HepG2 (cell line): ENCODE measurements at regions not wholly inside any gene's neighbourhood (a gene's known extent, or its start where the extent isn't known, plus 50 kb on each side); places are given as distances from the start of the nearest gene placed in this dataset. TPM values are rescaled to one million over a fixed set of nuclear protein-coding genes. Genes with fewer than 3 reads are reported as not detected.
"Not testable (repeated sequence)": the region's sequence is repeated elsewhere in the genome, so short reads cannot be mapped to it uniquely, and the experiment has no call there.

Experiments
- ATAC-seq: fragments of 200-7000 bp; cut with Tn5 transposase; 3 replicates; pipeline ENCODE4 v1.9.1; 2020; ENCODE audit warnings: mild to moderate bottlenecking, moderate library complexity
- BruUV-seq: library from RNA; stranded (reverse); fragments of 400-500 nt; replicated peaks from 2 replicates; lab custom pipeline; 2021; lab: Mats Ljungman, UMichigan
- CTCF ChIA-PET: fragments of 300-600 bp; formaldehyde crosslinking; extraction: SDS; loops from one replicate; lab custom pipeline; 2021; ENCODE audit warnings: low total read pairs, inconsistent platforms, low intra/inter-chr PET ratio; lab: Yijun Ruan, JAX
- POLR2A ChIA-PET: fragments of 350-600 bp; sonication (Branson Sonifier 250); formaldehyde crosslinking; loops from one replicate; lab custom pipeline; 2020; ENCODE audit warnings: antibody characterized with exemption, inconsistent platforms; lab: Yijun Ruan, JAX
- DNase-seq: peaks from one replicate; pipeline ENCODE4 v3.0.0-alpha.2; 2015; ENCODE audit warnings: low spot score
- FAIRE-seq: peaks from 3 replicates; lab custom pipeline; 2011; peaks lifted over from hg19 to GRCh38; lab: Jason Lieb, UNC
- H2AFZ ChIP-seq: one replicate; pipeline ENCODE4 v1.6.1; 2011; ENCODE audit warnings: low read length, inconsistent platforms
- H3K27ac ChIP-seq: fragments of 300-600 bp; 3 replicates; pipeline ENCODE4 v1.8.0; 2011; ENCODE audit warnings: mixed run types, mild to moderate bottlenecking, mixed read lengths, low read length, inconsistent platforms; ENCODE audit not compliant: insufficient read depth; ENCODE audit errors: extremely low read length
- H3K27me3 ChIP-seq, 2 experiments: fragments of 200-600 bp in 1 of 2; 2 replicates in 1 of 2; 3 replicates in 1 of 2; pipeline versions ENCODE4 v1.6.0 to v1.8.0; 2011; ENCODE audit warnings: low read length in 2 of 2, mild to moderate bottlenecking in 2 of 2, moderate library complexity in 2 of 2, inconsistent platforms in 1 of 2; ENCODE audit not compliant: insufficient read depth in 2 of 2, control insufficient read depth in 1 of 2
- H3K36me3 ChIP-seq, 2 experiments: fragments of 200-600 bp in 1 of 2; replicated peaks in 1 of 2; 2 replicates in 1 of 2; 3 replicates in 1 of 2; pipeline versions ENCODE4 v1.5.1 to v1.8.0; 2011; ENCODE audit warnings: low read length in 2 of 2, inconsistent platforms in 1 of 2; ENCODE audit not compliant: insufficient read depth in 2 of 2, control insufficient read depth in 1 of 2
- H3K4me1 ChIP-seq: 2 replicates; pipeline ENCODE4 v1.5.1; 2012; ENCODE audit warnings: low read length, inconsistent platforms; ENCODE audit not compliant: insufficient read depth
- H3K4me2 ChIP-seq: 2 replicates; pipeline ENCODE4 v1.6.0; 2011; ENCODE audit warnings: low read depth, low read length, inconsistent platforms
- H3K4me3 ChIP-seq, 3 experiments: fragments of 200-600 bp in 1 of 3; sonication (generic), shearing (Covaris generic) in 1 of 3; replicated peaks in 1 of 3; 2 replicates each; pipeline ENCODE4 v1.5.1; 2011 to 2016; ENCODE audit warnings: low read length in 3 of 3, inconsistent platforms in 2 of 3, low read depth in 2 of 3, mild to moderate bottlenecking in 2 of 3, control low read depth in 1 of 3, mixed read lengths in 1 of 3; ENCODE audit not compliant: insufficient read depth in 1 of 3
- H3K79me2 ChIP-seq: one replicate; pipeline ENCODE4 v1.6.1; 2011; ENCODE audit warnings: low read length, inconsistent platforms; ENCODE audit not compliant: insufficient read depth
- H3K9ac ChIP-seq: 2 replicates; pipeline ENCODE4 v1.6.0; 2011; ENCODE audit warnings: mild to moderate bottlenecking, low read depth, low read length, inconsistent platforms; ENCODE audit not compliant: insufficient read depth
- H3K9me3 ChIP-seq: 2 replicates; pipeline ENCODE4 v1.5.1; 2012; ENCODE audit warnings: mild to moderate bottlenecking, low read length
- H4K20me1 ChIP-seq: 2 replicates; pipeline ENCODE4 v1.6.0; 2011; ENCODE audit warnings: inconsistent platforms, mild to moderate bottlenecking, low read length, moderate library complexity; ENCODE audit not compliant: insufficient read depth
- CHD2 ChIP-seq: IDR thresholded peaks from 2 replicates; pipeline ENCODE4 v1.6.1; 2011; ENCODE audit warnings: low read depth, low read length, improper control_type of control experiment
- IRX3 ChIP-seq: sonication (generic); formaldehyde crosslinking; IDR thresholded peaks from 2 replicates; pipeline ENCODE4 v1.8.1; 2023; ENCODE audit warnings: mild to moderate bottlenecking, low read depth, missing genetic modification reagents, borderline replicate concordance
- NPAS2 ChIP-seq: sonication (generic); formaldehyde crosslinking; IDR thresholded peaks from 2 replicates; pipeline ENCODE4 v1.8.0; 2022; ENCODE audit warnings: mild to moderate bottlenecking, missing genetic modification reagents, borderline replicate concordance
- TOE1 ChIP-seq: sonication (generic); formaldehyde crosslinking; IDR thresholded peaks from 2 replicates; pipeline ENCODE4 v1.4.0; 2020; ENCODE audit warnings: mild to moderate bottlenecking, missing genetic modification reagents
- ZSCAN25 ChIP-seq: sonication (generic); formaldehyde crosslinking; IDR thresholded peaks from 2 replicates; pipeline ENCODE4 v1.8.0; 2022; ENCODE audit warnings: mild to moderate bottlenecking, missing genetic modification reagents
- WGBS: methylation state at CpG from one replicate; pipeline ENCODE4 v1.1.6; 2017; ENCODE audit warnings: low lambda C conversion rate; 5-methylcytosine and 5-hydroxymethylcytosine counted together
- in situ Hi-C: cut with HindIII; loops from 2 replicates; pipeline ENCODE4 v1.10.0; 2017; ENCODE audit warnings: low pct_unique_long_range_greater_than_20kb; ENCODE audit not compliant: extremely low pct_ligation_motif_present
- intact Hi-C: fragments of 100-400 bp; cut with micrococcal nuclease; formaldehyde crosslinking; loops from one replicate; pipeline ENCODE4 v1.10.0; 2022; ENCODE audit not compliant: unreplicated experiment
- microRNA-seq: library from miRNA; unstranded; fragments of <30 nt; microRNA quantifications from one replicate; pipeline ENCODE4, GENCODE V29; 2020
- small RNA-seq, 3 experiments: library from RNA; depleted of rRNA; stranded (forward); fragments of <200 nt; gene quantifications; one replicate each; pipeline ENCODE3, GENCODE V24; 2012; ENCODE audit warnings: low read depth in 2 of 3, low replicate concordance in 1 of 3; ENCODE audit not compliant: insufficient read length in 3 of 3, insufficient read depth in 2 of 3
- TF ChIP-seq, protein P1 (sequence below), 2 experiments: sonication (generic) in 1 of 2; formaldehyde crosslinking in 1 of 2; IDR thresholded peaks; 2 replicates each; pipeline versions ENCODE4 v1.5.1 to v1.6.1; 2011 to 2020; ENCODE audit warnings: borderline replicate concordance in 1 of 2, low read depth in 1 of 2, low read length in 1 of 2, mild to moderate bottlenecking in 1 of 2, missing genetic modification reagents in 1 of 2, moderate library complexity in 1 of 2

- TF ChIP-seq IRX3 (CRISPR knock-in tag) (no peak), NPAS2 (CRISPR knock-in tag) (no peak), CHD2 (no peak), ZSCAN25 (no peak), TOE1 (no peak)
- TF ChIP-seq, protein P1, sequence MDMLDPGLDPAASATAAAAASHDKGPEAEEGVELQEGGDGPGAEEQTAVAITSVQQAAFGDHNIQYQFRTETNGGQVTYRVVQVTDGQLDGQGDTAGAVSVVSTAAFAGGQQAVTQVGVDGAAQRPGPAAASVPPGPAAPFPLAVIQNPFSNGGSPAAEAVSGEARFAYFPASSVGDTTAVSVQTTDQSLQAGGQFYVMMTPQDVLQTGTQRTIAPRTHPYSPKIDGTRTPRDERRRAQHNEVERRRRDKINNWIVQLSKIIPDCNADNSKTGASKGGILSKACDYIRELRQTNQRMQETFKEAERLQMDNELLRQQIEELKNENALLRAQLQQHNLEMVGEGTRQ (IDR thresholded peaks at IDR 0.05; ENCODE audit: low read depth, low read length), result no peak
- TF ChIP-seq, protein P1 (CRISPR knock-in tag; IDR thresholded peaks at IDR 0.05; ENCODE audit: borderline replicate concordance), result no peak
Observed at GRCh38 chr4:174383783-174384182, 100.1 kb downstream of the CEP44 start (continued).

DNA sequence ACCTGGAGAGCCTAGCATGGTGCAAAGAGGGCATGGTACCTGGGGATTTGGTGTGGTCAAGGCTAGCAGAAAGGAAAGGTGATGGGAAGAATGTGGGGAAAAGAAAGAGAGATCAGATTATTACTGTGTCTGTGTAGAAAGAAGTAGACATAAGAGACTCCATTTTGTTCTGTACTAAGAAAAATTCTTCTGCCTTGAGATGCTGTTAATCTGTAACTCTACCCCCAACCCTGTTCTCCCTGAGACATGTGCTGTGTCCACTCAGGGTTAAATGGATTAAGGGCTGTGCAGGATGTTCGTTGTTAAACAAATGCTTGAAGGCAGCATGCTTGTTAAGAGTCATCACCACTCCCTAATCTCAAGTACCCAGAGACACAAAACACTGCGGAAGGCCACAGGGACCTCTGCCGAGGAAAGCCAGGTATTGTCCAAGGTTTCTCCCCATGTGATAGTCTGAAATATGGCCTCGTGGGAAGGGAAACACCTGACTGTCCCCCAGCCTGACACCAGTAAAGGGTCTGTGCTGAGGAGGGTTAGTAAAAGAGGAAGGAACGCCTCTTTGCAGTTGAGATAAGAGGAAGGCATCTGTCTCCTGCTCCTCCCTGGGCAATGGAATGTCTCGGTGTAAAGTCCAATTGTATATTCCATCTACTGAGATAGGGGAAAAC is 99.4 kb downstream of the CEP44 start:
- FAIRE-seq, result not testable (repeated sequence)

More for the DNA sequence above, 99.4 kb downstream of the CEP44 start:
- H3K4me1 ChIP-seq, H3K9me3 ChIP-seq, POLR2A ChIA-PET, H4K20me1 ChIP-seq, H3K9ac ChIP-seq, H2AFZ ChIP-seq, ATAC-seq, H3K79me2 ChIP-seq, in situ Hi-C loops, H3K27ac ChIP-seq, CTCF ChIA-PET, DNase-seq, H3K4me2 ChIP-seq, H3K36me3 ChIP-seq, H3K27me3 ChIP-seq, BruUV-seq, H3K4me3 ChIP-seq: not testable (repeated sequence)
- intact Hi-C loops, result loop anchor here (10.0 kb wide), 1 partner anchor 1582 kb away; no protein-coding TSS in a partner anchor
- WGBS, result 18% methylated on average over 6 of the region's 6 CpGs

Small RNA genes lying in the stretch of these regions (microRNA-seq; reads per million reads assigned to microRNA genes)
- not detected for gene MIR4276

Small RNA genes lying in the stretch of these regions (small RNA-seq; reads per million reads assigned to genes)
- 0 reads per million in 3 experiments for gene MIR4276
